Ectodermal cell (in vitro differentiated cells): ENCODE measurements at regions not wholly inside any gene's neighbourhood (a gene's known extent, or its start where the extent isn't known, plus 50 kb on each side); places are given as distances from the start of the nearest gene placed in this dataset.

Experiments used
- H3K27ac ChIP-seq: 2 replicates; pipeline ENCODE4 v1.7.0; 2013; ENCODE audit warnings: mild to moderate bottlenecking, low read depth, low read length; ENCODE audit not compliant: insufficient read depth, poor library complexity, severe bottlenecking
- H3K27me3 ChIP-seq: 2 replicates; pipeline ENCODE4 v1.7.0; 2013; ENCODE audit warnings: mild to moderate bottlenecking, low read length; ENCODE audit not compliant: insufficient read depth, control insufficient read depth, poor library complexity, severe bottlenecking
- H3K36me3 ChIP-seq: one replicate; pipeline ENCODE4 v1.7.0; 2013; ENCODE audit warnings: low read length; ENCODE audit not compliant: control insufficient read depth, insufficient read depth
- H3K4me1 ChIP-seq: one replicate; pipeline ENCODE4 v1.7.0; 2013; ENCODE audit warnings: low read length; ENCODE audit not compliant: control insufficient read depth, insufficient read depth
- H3K4me3 ChIP-seq: 2 replicates; pipeline ENCODE4 v1.7.0; 2013; ENCODE audit warnings: low read depth, low read length, control low read depth; ENCODE audit not compliant: insufficient read depth
- H3K9me3 ChIP-seq: 2 replicates; pipeline ENCODE4 v1.7.0; 2013; ENCODE audit warnings: mild to moderate bottlenecking, low read length, moderate library complexity; ENCODE audit not compliant: control insufficient read depth
- WGBS, 2 experiments: methylation state at CpG; one replicate each; pipeline ENCODE4 v1.1.7; 2013; ENCODE audit warnings: missing lambda C conversion rate in 2 of 2; 5-methylcytosine and 5-hydroxymethylcytosine counted together

- no peak overlapping the region for H3K4me3 ChIP-seq
Measured at GRCh38 chr4:129387666-129388065, 291.7 kb downstream of the C4orf33 start.

GRCh38 chr4:129393976-129394375, 298.0 kb downstream of the C4orf33 start:
- Histone ChIP-seq H3K27me3 (no peaks in the 10 kb centered on the region), H3K4me1 (no peaks in the 10 kb centered on the region), H3K4me3 (no peak overlapping the region), H3K36me3 (no peaks in the 10 kb centered on the region), H3K27ac (no peak overlapping the region), H3K9me3 (no peaks in the 10 kb centered on the region)
- WGBS, 2 experiments = 96% methylated on average over 4 of the region's 4 CpGs

More at GRCh38 chr4:129387666-129388065, 291.7 kb downstream of the C4orf33 start:
- H3K27ac ChIP-seq = no peak overlapping the region
- no peaks in the 10 kb centered on the region for H3K4me1 ChIP-seq
- no peaks in the 10 kb centered on the region for H3K36me3 ChIP-seq
- no peaks in the 10 kb centered on the region for H3K9me3 ChIP-seq
- no peaks in the 10 kb centered on the region for H3K27me3 ChIP-seq

GRCh38 chr4:129394635-129395034, 298.7 kb downstream of the C4orf33 start:
- WGBS, 2 experiments = 90 to 96% methylated on average over 5 of the region's 6 CpGs
- H3K4me1 ChIP-seq = no peaks in the 10 kb centered on the region
- H3K36me3 ChIP-seq = no peaks in the 10 kb centered on the region
- H3K27ac ChIP-seq = no peak overlapping the region
- no peak overlapping the region for H3K4me3 ChIP-seq
- H3K9me3 ChIP-seq = no peaks in the 10 kb centered on the region
- no peaks in the 10 kb centered on the region for H3K27me3 ChIP-seq

- no peaks in the 10 kb centered on the region for H3K27me3 ChIP-seq
- no peaks in the 10 kb centered on the region for H3K36me3 ChIP-seq
- 100% methylated on average over 1 of the region's 1 CpG; no CpG with 5 or more reads in 1 of the 2 experiments for WGBS, 2 experiments
- H3K4me3 ChIP-seq = no peak overlapping the region
- H3K27ac ChIP-seq = no peak overlapping the region
- H3K4me1 ChIP-seq = no peaks in the 10 kb centered on the region
- no peaks in the 10 kb centered on the region for H3K9me3 ChIP-seq
Measured at GRCh38 chr4:129403848-129404247, 307.9 kb downstream of the C4orf33 start.

GRCh38 chr4:129410115-129410514, 314.2 kb downstream of the C4orf33 start:
- H3K4me1 ChIP-seq = no peaks in the 10 kb centered on the region
- no peaks in the 10 kb centered on the region for H3K36me3 ChIP-seq
- no peaks in the 10 kb centered on the region for H3K27me3 ChIP-seq
- H3K9me3 ChIP-seq = no peaks in the 10 kb centered on the region
- no peak overlapping the region for H3K4me3 ChIP-seq
- H3K27ac ChIP-seq = no peak overlapping the region
- WGBS, 2 experiments = 93 to 96% methylated on average over 3 of the region's 3 CpGs

- Histone ChIP-seq H3K27me3 (no peaks in the 10 kb centered on the region), H3K9me3 (no peaks in the 10 kb centered on the region), H3K4me3 (no peak overlapping the region), H3K27ac (no peak overlapping the region), H3K4me1 (no peaks in the 10 kb centered on the region), H3K36me3 (no peaks in the 10 kb centered on the region)
- WGBS, 2 experiments = 92 to 100% methylated on average over 1 of the region's 1 CpG
Measured at GRCh38 chr4:129415004-129415403, 319.1 kb downstream of the C4orf33 start.

- 100% methylated on average over 1 of the region's 1 CpG; no CpG with 5 or more reads in 1 of the 2 experiments for WGBS, 2 experiments
- H3K9me3 ChIP-seq = no peaks in the 10 kb centered on the region
- no peaks in the 10 kb centered on the region for H3K36me3 ChIP-seq
- H3K4me1 ChIP-seq = no peaks in the 10 kb centered on the region
- H3K27me3 ChIP-seq = no peaks in the 10 kb centered on the region
- no peak overlapping the region for H3K4me3 ChIP-seq
- no peak overlapping the region for H3K27ac ChIP-seq
Measured at GRCh38 chr4:129420637-129421036, 324.7 kb downstream of the C4orf33 start.

GRCh38 chr4:129422277-129422676, 326.3 kb downstream of the C4orf33 start:
- Histone ChIP-seq H3K9me3 (no peaks in the 10 kb centered on the region), H3K36me3 (no peaks in the 10 kb centered on the region), H3K4me1 (no peaks in the 10 kb centered on the region), H3K4me3 (no peak overlapping the region), H3K27ac (no peak overlapping the region), H3K27me3 (no peaks in the 10 kb centered on the region)

- H3K27ac ChIP-seq = no peak overlapping the region
- WGBS, 2 experiments = 93 to 94% methylated on average over 2 of the region's 2 CpGs
Measured at GRCh38 chr4:129428454-129428853, 332.5 kb downstream of the C4orf33 start.

GRCh38 chr4:129429581-129430320, 333.8 kb downstream of the C4orf33 start:
- Histone ChIP-seq H3K27ac (no peak overlapping the region), H3K9me3 (no peaks in the 10 kb centered on the region), H3K27me3 (no peaks in the 10 kb centered on the region), H3K36me3 (no peaks in the 10 kb centered on the region), H3K4me1 (peaks cover 3% of the 10 kb centered on the region), H3K4me3 (no peak overlapping the region)
- 80 to 100% methylated on average over 1 to 2 of the region's 2 CpGs for WGBS, 2 experiments

More at GRCh38 chr4:129428454-129428853, 332.5 kb downstream of the C4orf33 start:
- no peaks in the 10 kb centered on the region for H3K36me3 ChIP-seq
- peaks cover 3% of the 10 kb centered on the region for H3K4me1 ChIP-seq
- H3K9me3 ChIP-seq = no peaks in the 10 kb centered on the region
- H3K27me3 ChIP-seq = no peaks in the 10 kb centered on the region
- H3K4me3 ChIP-seq = no peak overlapping the region
